ENCODE measurements at regions not wholly inside any gene's neighbourhood (a gene's known extent, or its start where the extent isn't known, plus 50 kb on each side); places are given as distances from the start of the nearest gene placed in this dataset.

DNA sequence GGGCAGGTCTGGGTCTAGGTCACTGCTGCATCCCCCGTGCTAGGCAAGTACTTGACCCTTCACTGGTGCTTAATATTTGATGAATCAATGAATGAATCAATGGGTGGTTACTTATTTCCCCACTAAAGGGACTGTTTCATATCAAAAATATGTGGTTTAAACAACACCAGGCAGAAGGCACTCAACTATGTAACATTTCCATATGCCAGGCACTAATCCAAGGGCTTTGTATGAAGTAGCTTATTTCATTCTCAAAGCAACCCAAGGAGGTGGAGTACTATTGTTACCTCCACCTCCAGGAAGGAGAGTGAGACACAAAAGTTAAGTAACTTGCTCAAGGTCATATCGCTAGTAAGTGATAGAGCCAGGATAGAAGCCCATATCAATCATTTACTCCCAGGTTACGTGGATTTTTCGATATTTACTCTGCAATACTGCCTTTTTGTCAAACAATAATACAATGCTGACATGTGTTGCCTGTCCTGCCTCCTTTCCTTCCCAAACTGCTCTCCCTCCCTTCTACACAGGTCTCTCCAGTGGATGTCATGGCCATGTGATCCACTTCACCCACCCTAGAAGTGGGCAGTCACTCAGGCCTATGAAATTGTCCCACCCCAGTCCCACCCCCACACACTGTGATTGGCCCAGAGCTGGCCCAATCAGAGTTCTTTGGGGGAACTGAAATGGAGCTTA lies 142.8 kb downstream of the ETS2 start:
- DNase-seq (ENCODE audit: low read depth in 1 of 2, low spot score in 1 of 2) = no peak
- no peaks in the 10 kb centered on the region for H3K27me3 ChIP-seq (ENCODE audit: insufficient read depth, poor library complexity, severe bottlenecking)
- no peak overlapping the region for H3K27ac ChIP-seq (replicated peaks)

DNA sequence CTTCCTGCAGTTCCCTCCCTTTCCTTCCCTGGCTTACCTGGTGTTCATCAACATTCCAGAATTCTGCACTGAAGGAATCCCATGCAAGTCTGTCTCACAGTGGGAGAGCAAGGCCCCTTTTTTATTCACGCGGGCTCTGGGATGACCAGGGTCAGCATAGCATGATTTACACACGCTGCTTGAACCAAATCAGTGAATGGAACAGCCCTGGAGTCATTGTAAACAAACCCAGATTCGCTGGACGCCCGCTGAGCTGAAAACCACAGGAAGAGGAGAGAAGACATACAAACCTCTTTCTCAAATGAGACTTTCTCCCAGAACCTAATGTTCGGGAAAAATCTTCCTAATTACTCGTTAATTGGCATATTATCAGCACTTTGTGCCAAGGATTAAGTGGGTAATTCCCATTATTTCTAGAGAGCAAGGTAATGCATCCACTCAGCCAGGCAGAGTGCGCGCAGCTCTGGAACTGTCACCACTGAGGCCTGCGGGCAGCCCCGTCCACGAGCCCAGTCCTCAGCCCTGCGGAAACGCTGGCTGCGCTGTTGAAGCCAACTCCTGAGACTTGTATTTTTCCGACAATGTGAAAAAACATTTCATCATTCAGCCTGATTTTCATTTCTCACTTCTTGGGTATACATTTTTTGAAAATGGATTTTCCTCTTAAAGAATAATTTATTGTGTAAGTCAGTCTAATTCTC lies 140.0 kb downstream of the ETS2 start:
- Histone ChIP-seq H3K27me3 (ENCODE audit: insufficient read depth, poor library complexity, severe bottlenecking) (no peaks in the 10 kb centered on the region), H3K4me3 (replicated peaks; ENCODE audit: insufficient read depth, low read length) (no peak overlapping the region), H3K27ac (replicated peaks) (no peak overlapping the region)
- TF ChIP-seq, protein P1, sequence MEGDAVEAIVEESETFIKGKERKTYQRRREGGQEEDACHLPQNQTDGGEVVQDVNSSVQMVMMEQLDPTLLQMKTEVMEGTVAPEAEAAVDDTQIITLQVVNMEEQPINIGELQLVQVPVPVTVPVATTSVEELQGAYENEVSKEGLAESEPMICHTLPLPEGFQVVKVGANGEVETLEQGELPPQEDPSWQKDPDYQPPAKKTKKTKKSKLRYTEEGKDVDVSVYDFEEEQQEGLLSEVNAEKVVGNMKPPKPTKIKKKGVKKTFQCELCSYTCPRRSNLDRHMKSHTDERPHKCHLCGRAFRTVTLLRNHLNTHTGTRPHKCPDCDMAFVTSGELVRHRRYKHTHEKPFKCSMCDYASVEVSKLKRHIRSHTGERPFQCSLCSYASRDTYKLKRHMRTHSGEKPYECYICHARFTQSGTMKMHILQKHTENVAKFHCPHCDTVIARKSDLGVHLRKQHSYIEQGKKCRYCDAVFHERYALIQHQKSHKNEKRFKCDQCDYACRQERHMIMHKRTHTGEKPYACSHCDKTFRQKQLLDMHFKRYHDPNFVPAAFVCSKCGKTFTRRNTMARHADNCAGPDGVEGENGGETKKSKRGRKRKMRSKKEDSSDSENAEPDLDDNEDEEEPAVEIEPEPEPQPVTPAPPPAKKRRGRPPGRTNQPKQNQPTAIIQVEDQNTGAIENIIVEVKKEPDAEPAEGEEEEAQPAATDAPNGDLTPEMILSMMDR (IDR thresholded peaks at IDR 0.05; ENCODE audit: insufficient read depth, low read length) = no peak
- TF ChIP-seq GABPA (IDR thresholded peaks at IDR 0.05; ENCODE audit: low read depth) = no peak
- DNase-seq (ENCODE audit: low read depth in 1 of 2, low spot score in 1 of 2) = no peak

More for the DNA sequence above, 142.8 kb downstream of the ETS2 start:
- no peak overlapping the region for H3K4me3 ChIP-seq (replicated peaks; ENCODE audit: insufficient read depth, low read length)
- TF ChIP-seq GABPA (IDR thresholded peaks at IDR 0.05; ENCODE audit: low read depth) (no peak), POLR2AphosphoS5 (IDR thresholded peaks at IDR 0.05; ENCODE audit: low read depth) (no peak), SPI1 (IDR thresholded peaks at IDR 0.05; ENCODE audit: borderline replicate concordance, low read depth) (no peak)
- TF ChIP-seq, protein P2, sequence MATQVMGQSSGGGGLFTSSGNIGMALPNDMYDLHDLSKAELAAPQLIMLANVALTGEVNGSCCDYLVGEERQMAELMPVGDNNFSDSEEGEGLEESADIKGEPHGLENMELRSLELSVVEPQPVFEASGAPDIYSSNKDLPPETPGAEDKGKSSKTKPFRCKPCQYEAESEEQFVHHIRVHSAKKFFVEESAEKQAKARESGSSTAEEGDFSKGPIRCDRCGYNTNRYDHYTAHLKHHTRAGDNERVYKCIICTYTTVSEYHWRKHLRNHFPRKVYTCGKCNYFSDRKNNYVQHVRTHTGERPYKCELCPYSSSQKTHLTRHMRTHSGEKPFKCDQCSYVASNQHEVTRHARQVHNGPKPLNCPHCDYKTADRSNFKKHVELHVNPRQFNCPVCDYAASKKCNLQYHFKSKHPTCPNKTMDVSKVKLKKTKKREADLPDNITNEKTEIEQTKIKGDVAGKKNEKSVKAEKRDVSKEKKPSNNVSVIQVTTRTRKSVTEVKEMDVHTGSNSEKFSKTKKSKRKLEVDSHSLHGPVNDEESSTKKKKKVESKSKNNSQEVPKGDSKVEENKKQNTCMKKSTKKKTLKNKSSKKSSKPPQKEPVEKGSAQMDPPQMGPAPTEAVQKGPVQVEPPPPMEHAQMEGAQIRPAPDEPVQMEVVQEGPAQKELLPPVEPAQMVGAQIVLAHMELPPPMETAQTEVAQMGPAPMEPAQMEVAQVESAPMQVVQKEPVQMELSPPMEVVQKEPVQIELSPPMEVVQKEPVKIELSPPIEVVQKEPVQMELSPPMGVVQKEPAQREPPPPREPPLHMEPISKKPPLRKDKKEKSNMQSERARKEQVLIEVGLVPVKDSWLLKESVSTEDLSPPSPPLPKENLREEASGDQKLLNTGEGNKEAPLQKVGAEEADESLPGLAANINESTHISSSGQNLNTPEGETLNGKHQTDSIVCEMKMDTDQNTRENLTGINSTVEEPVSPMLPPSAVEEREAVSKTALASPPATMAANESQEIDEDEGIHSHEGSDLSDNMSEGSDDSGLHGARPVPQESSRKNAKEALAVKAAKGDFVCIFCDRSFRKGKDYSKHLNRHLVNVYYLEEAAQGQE (IDR thresholded peaks at IDR 0.05; ENCODE audit: insufficient replicate concordance, low read depth) = no peak
- TF ChIP-seq, protein P1 (IDR thresholded peaks at IDR 0.05; ENCODE audit: insufficient read depth, low read length) = no peak

DNA sequence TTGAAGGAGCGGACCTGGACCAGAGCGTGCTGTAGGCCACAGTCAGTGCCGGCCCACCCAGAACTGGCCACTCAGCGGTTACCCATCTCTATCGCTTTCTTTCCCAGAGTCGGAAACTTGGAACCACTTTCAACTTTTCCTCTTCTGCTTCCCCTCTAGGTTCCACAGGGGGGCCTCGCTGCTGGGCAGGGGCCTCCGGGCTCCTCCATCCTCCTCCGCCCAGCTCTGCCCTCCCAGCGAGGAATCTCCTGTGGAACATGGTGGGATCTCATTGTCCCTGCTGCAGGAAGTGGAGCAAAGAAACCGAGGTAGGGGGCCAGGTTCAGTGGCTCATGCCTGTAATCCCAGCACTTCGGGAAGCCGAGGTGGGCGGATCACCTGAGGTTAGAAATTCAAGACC lies 139.2 kb downstream of the ETS2 start:
- no peak for TF ChIP-seq GABPA (IDR thresholded peaks at IDR 0.05; ENCODE audit: low read depth)
- TF ChIP-seq, protein P1 (IDR thresholded peaks at IDR 0.05; ENCODE audit: insufficient read depth, low read length) = no peak
- TF ChIP-seq, protein P2 (IDR thresholded peaks at IDR 0.05; ENCODE audit: insufficient replicate concordance, low read depth) = no peak
- TF ChIP-seq SPI1 (IDR thresholded peaks at IDR 0.05; ENCODE audit: borderline replicate concordance, low read depth) = no peak
- no peak for TF ChIP-seq POLR2AphosphoS5 (IDR thresholded peaks at IDR 0.05; ENCODE audit: low read depth)
- no peak overlapping the region for H3K27ac ChIP-seq (replicated peaks)
- H3K4me3 ChIP-seq (replicated peaks; ENCODE audit: insufficient read depth, low read length) = no peak overlapping the region
- H3K27me3 ChIP-seq (ENCODE audit: insufficient read depth, poor library complexity, severe bottlenecking) = no peaks in the 10 kb centered on the region
- DNase-seq (ENCODE audit: low read depth in 1 of 2, low spot score in 1 of 2) = no peak

Data from HL-60 (cell line).